Activated CD4-positive, alpha-beta T cell treated with anti-CD3 and anti-CD28 coated beads, Interleukin-2, amount 50 U/mL, for 24 hours (primary cell): ENCODE measurements at regions not wholly inside any gene's neighbourhood (a gene's known extent, or its start where the extent isn't known, plus 50 kb on each side); places are given as distances from the start of the nearest gene placed in this dataset.

Experiments used
- DNase-seq, 2 donors: peaks; one replicate each; pipeline ENCODE4 v3.0.0-alpha.2; 2020; ENCODE audit warnings: low read depth in 1 of 2, low spot score in 1 of 2

- no peak for DNase-seq
Measured at GRCh38 chr5:6914347-6914746, 201.1 kb downstream of the TENT4A start.

GRCh38 chr5:6915574-6915973, 202.3 kb downstream of the TENT4A start:
- no peak for DNase-seq

- no peak for DNase-seq
Measured at GRCh38 chr5:6918255-6918654, 205.0 kb downstream of the TENT4A start.

GRCh38 chr5:6920628-6921256, 207.5 kb downstream of the TENT4A start:
- DNase-seq, result no peak

- no peak for DNase-seq
Measured at GRCh38 chr5:6926491-6927038, 213.3 kb downstream of the TENT4A start.

- no peak for DNase-seq
Measured at GRCh38 chr5:6936031-6936430, 222.8 kb downstream of the TENT4A start.

GRCh38 chr5:6937677-6938076, 224.4 kb downstream of the TENT4A start:
- no peak for DNase-seq

GRCh38 chr5:6941631-6942030, 228.4 kb downstream of the TENT4A start:
- no peak for DNase-seq

GRCh38 chr5:6943197-6944112, 230.2 kb downstream of the TENT4A start:
- DNase-seq, result no peak

GRCh38 chr5:6948562-6948961, 235.3 kb downstream of the TENT4A start:
- no peak for DNase-seq

- no peak for DNase-seq
Measured at GRCh38 chr5:6949230-6949629, 236.0 kb downstream of the TENT4A start.

GRCh38 chr5:6950250-6950649, 237.0 kb downstream of the TENT4A start:
- no peak for DNase-seq

- DNase-seq, result no peak
Measured at GRCh38 chr5:6950860-6951259, 237.6 kb downstream of the TENT4A start.

- no peak for DNase-seq
Measured at GRCh38 chr5:6961123-6961522, 247.9 kb downstream of the TENT4A start.

GRCh38 chr5:6961837-6962635, 248.8 kb downstream of the TENT4A start:
- DNase-seq, result no peak

GRCh38 chr5:6976971-6977370, 263.7 kb downstream of the TENT4A start:
- DNase-seq, result no peak

- no peak for DNase-seq
Measured at GRCh38 chr5:6979061-6979460, 265.8 kb downstream of the TENT4A start.

- DNase-seq, result no peak
Measured at GRCh38 chr5:6989230-6989629, 276.0 kb downstream of the TENT4A start.

GRCh38 chr5:6994097-6994496, 280.9 kb downstream of the TENT4A start:
- no peak for DNase-seq

- DNase-seq, result no peak
Measured at GRCh38 chr5:6995115-6995514, 281.9 kb downstream of the TENT4A start.

GRCh38 chr5:7000310-7000709, 287.1 kb downstream of the TENT4A start:
- DNase-seq, result no peak
